HepG2 (cell line): ENCODE measurements at regions not wholly inside any gene's neighbourhood (a gene's known extent, or its start where the extent isn't known, plus 50 kb on each side); places are given as distances from the start of the nearest gene placed in this dataset.
A peak's percentile ranks its signal among the peaks of the same experiment; 100 is the strongest.

Source experiments
- ATAC-seq: fragments of 200-7000 bp; cut with Tn5 transposase; 3 replicates; pipeline ENCODE4 v1.9.1; 2020; ENCODE audit warnings: mild to moderate bottlenecking, moderate library complexity
- BruUV-seq: library from RNA; stranded (reverse); fragments of 400-500 nt; replicated peaks from 2 replicates; lab custom pipeline; 2021; lab: Mats Ljungman, UMichigan
- CTCF ChIA-PET: fragments of 300-600 bp; formaldehyde crosslinking; extraction: SDS; loops from one replicate; lab custom pipeline; 2021; ENCODE audit warnings: low total read pairs, inconsistent platforms, low intra/inter-chr PET ratio; lab: Yijun Ruan, JAX
- POLR2A ChIA-PET: fragments of 350-600 bp; sonication (Branson Sonifier 250); formaldehyde crosslinking; loops from one replicate; lab custom pipeline; 2020; ENCODE audit warnings: antibody characterized with exemption, inconsistent platforms; lab: Yijun Ruan, JAX
- DNase-seq: peaks from one replicate; pipeline ENCODE4 v3.0.0-alpha.2; 2015; ENCODE audit warnings: low spot score
- FAIRE-seq: peaks from 3 replicates; lab custom pipeline; 2011; peaks lifted over from hg19 to GRCh38; lab: Jason Lieb, UNC
- H2AFZ ChIP-seq: one replicate; pipeline ENCODE4 v1.6.1; 2011; ENCODE audit warnings: low read length, inconsistent platforms
- H3K27ac ChIP-seq: fragments of 300-600 bp; 3 replicates; pipeline ENCODE4 v1.8.0; 2011; ENCODE audit warnings: mixed run types, mild to moderate bottlenecking, mixed read lengths, low read length, inconsistent platforms; ENCODE audit not compliant: insufficient read depth; ENCODE audit errors: extremely low read length
- H3K27me3 ChIP-seq, 2 experiments: fragments of 200-600 bp in 1 of 2; 2 replicates in 1 of 2; 3 replicates in 1 of 2; pipeline versions ENCODE4 v1.6.0 to v1.8.0; 2011; ENCODE audit warnings: low read length in 2 of 2, mild to moderate bottlenecking in 2 of 2, moderate library complexity in 2 of 2, inconsistent platforms in 1 of 2; ENCODE audit not compliant: insufficient read depth in 2 of 2, control insufficient read depth in 1 of 2
- H3K36me3 ChIP-seq, 2 experiments: fragments of 200-600 bp in 1 of 2; replicated peaks in 1 of 2; 2 replicates in 1 of 2; 3 replicates in 1 of 2; pipeline versions ENCODE4 v1.5.1 to v1.8.0; 2011; ENCODE audit warnings: low read length in 2 of 2, inconsistent platforms in 1 of 2; ENCODE audit not compliant: insufficient read depth in 2 of 2, control insufficient read depth in 1 of 2
- H3K4me1 ChIP-seq: 2 replicates; pipeline ENCODE4 v1.5.1; 2012; ENCODE audit warnings: low read length, inconsistent platforms; ENCODE audit not compliant: insufficient read depth
- H3K4me2 ChIP-seq: 2 replicates; pipeline ENCODE4 v1.6.0; 2011; ENCODE audit warnings: low read depth, low read length, inconsistent platforms
- H3K4me3 ChIP-seq, 3 experiments: fragments of 200-600 bp in 1 of 3; sonication (generic), shearing (Covaris generic) in 1 of 3; replicated peaks in 1 of 3; 2 replicates each; pipeline ENCODE4 v1.5.1; 2011 to 2016; ENCODE audit warnings: low read length in 3 of 3, inconsistent platforms in 2 of 3, low read depth in 2 of 3, mild to moderate bottlenecking in 2 of 3, control low read depth in 1 of 3, mixed read lengths in 1 of 3; ENCODE audit not compliant: insufficient read depth in 1 of 3
- H3K79me2 ChIP-seq: one replicate; pipeline ENCODE4 v1.6.1; 2011; ENCODE audit warnings: low read length, inconsistent platforms; ENCODE audit not compliant: insufficient read depth
- H3K9ac ChIP-seq: 2 replicates; pipeline ENCODE4 v1.6.0; 2011; ENCODE audit warnings: mild to moderate bottlenecking, low read depth, low read length, inconsistent platforms; ENCODE audit not compliant: insufficient read depth
- H3K9me3 ChIP-seq: 2 replicates; pipeline ENCODE4 v1.5.1; 2012; ENCODE audit warnings: mild to moderate bottlenecking, low read length
- H4K20me1 ChIP-seq: 2 replicates; pipeline ENCODE4 v1.6.0; 2011; ENCODE audit warnings: inconsistent platforms, mild to moderate bottlenecking, low read length, moderate library complexity; ENCODE audit not compliant: insufficient read depth
- ARNT ChIP-seq: fragments of 450-650 bp; IDR thresholded peaks from 2 replicates; pipeline ENCODE4 v1.6.1; 2017
- HMGA1 ChIP-seq: sonication (generic); formaldehyde crosslinking; conservative IDR thresholded peaks from 2 replicates; pipeline ENCODE4 v1.4.0; 2020; ENCODE audit warnings: missing genetic modification reagents
- NCOR1 ChIP-seq: fragments of 200-600 bp; sonication (generic); IDR thresholded peaks from 2 replicates; pipeline ENCODE4 v1.7.0; 2017; ENCODE audit warnings: antibody characterized with exemption, low read length, borderline replicate concordance
- PAWR ChIP-seq: sonication (generic); formaldehyde crosslinking; IDR thresholded peaks from 2 replicates; pipeline ENCODE4 v1.4.0; 2020; ENCODE audit warnings: missing genetic modification reagents, mild to moderate bottlenecking, borderline replicate concordance
- POLR2AphosphoS2 ChIP-seq: IDR thresholded peaks from 2 replicates; pipeline ENCODE4 v1.6.1; 2011; ENCODE audit warnings: low read depth, low read length, improper control_type of control experiment
- RCOR2 ChIP-seq: IDR thresholded peaks from 2 replicates; pipeline ENCODE4 v1.6.1; 2016; ENCODE audit warnings: missing biosample characterization, missing genetic modification reagents
- REXO4 ChIP-seq: sonication (generic); formaldehyde crosslinking; IDR thresholded peaks from 2 replicates; pipeline ENCODE4 v1.8.0; 2022; ENCODE audit warnings: missing genetic modification reagents, mild to moderate bottlenecking, borderline replicate concordance
- RXRB ChIP-seq: IDR thresholded peaks from 2 replicates; pipeline ENCODE4 v1.6.1; 2016; ENCODE audit warnings: borderline replicate concordance, missing genetic modification reagents, missing compliant biosample characterization
- STAG1 ChIP-seq: sonication (generic); formaldehyde crosslinking; IDR thresholded peaks from 2 replicates; pipeline ENCODE4 v1.4.0; 2020; ENCODE audit warnings: missing genetic modification reagents
- TGIF2 ChIP-seq: IDR thresholded peaks from 2 replicates; pipeline ENCODE4 v1.6.1; 2016; ENCODE audit warnings: control low read depth, missing compliant biosample characterization
- ZBTB34 ChIP-seq: sonication (generic); formaldehyde crosslinking; IDR thresholded peaks from 2 replicates; pipeline ENCODE4 v1.8.0; 2022; ENCODE audit warnings: mild to moderate bottlenecking, missing genetic modification reagents
- ZFP82 ChIP-seq: sonication (generic); formaldehyde crosslinking; IDR thresholded peaks from 2 replicates; pipeline ENCODE4 v1.5.1; 2020; ENCODE audit warnings: mild to moderate bottlenecking, missing genetic modification reagents, borderline replicate concordance
- ZNF264 ChIP-seq: sonication (generic); formaldehyde crosslinking; IDR thresholded peaks from 2 replicates; pipeline ENCODE4 v1.4.0; 2020; ENCODE audit warnings: missing genetic modification reagents
- ZNF503 ChIP-seq: sonication (generic); formaldehyde crosslinking; IDR thresholded peaks from 2 replicates; pipeline ENCODE4 v1.4.0; 2020; ENCODE audit warnings: missing genetic modification reagents
- ZNF644 ChIP-seq: IDR thresholded peaks from 2 replicates; pipeline ENCODE4 v1.6.1; 2016; ENCODE audit warnings: low read depth
- ZNF670 ChIP-seq: sonication (generic); formaldehyde crosslinking; IDR thresholded peaks from 2 replicates; pipeline ENCODE4 v1.8.0; 2022; ENCODE audit warnings: mild to moderate bottlenecking, missing genetic modification reagents, borderline replicate concordance
- ZNF720 ChIP-seq: sonication (generic); formaldehyde crosslinking; IDR thresholded peaks from 2 replicates; pipeline ENCODE4 v1.4.0; 2020; ENCODE audit warnings: missing genetic modification reagents
- WGBS: methylation state at CpG from one replicate; pipeline ENCODE4 v1.1.6; 2017; ENCODE audit warnings: low lambda C conversion rate; 5-methylcytosine and 5-hydroxymethylcytosine counted together
- in situ Hi-C: cut with HindIII; loops from 2 replicates; pipeline ENCODE4 v1.10.0; 2017; ENCODE audit warnings: low pct_unique_long_range_greater_than_20kb; ENCODE audit not compliant: extremely low pct_ligation_motif_present
- intact Hi-C: fragments of 100-400 bp; cut with micrococcal nuclease; formaldehyde crosslinking; loops from one replicate; pipeline ENCODE4 v1.10.0; 2022; ENCODE audit not compliant: unreplicated experiment

DNA sequence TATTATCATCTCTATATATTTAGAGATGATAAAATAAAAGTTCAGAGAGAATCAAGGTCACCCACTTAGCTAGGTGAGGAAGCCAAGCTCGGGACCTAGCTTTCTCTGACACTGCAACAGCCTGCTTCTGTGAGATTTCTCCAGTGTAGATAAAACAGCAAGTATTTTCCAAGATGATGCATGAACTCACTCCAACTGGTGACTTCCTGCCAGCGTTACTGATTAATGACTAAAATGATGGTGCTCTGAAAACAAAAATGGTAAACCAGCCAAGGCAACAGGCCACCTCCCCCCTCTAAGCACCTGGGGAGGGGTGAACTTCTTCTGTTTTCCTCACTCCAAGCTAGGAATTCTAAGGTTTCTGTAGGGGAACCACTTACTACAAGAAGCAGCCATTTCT lies 510.2 kb upstream of the ID2 start:
- in situ Hi-C loops, result no loop called here
- Histone ChIP-seq H3K4me1 (peaks cover 30% of the 10 kb centered on the region), H3K27me3 (peaks cover 0 to 5% of the 10 kb centered on the region in 2 experiments; a peak in 1 of 5 replicates), H4K20me1 (no peaks in the 10 kb centered on the region), H3K4me2 (no peak overlapping the region), H2AFZ (no peak overlapping the region), H3K4me3 (no peak overlapping the region), H3K79me2 (no peaks in the 10 kb centered on the region), H3K9ac (no peak overlapping the region), H3K9me3 (no peaks in the 10 kb centered on the region), H3K27ac (no peak overlapping the region), H3K36me3 (no peaks in the 10 kb centered on the region)
- ATAC-seq (no peak), DNase-seq (no peak), FAIRE-seq (no peak)
- ChIA-PET CTCF (no interaction called here), POLR2A (interaction anchor here (1.1 kb wide), 1 partner anchor 81 kb away, joined by 3 read pairs; no protein-coding TSS in a partner anchor)
- no peak for TF ChIP-seq ZNF503 (CRISPR knock-in tag)
- no peak for TF ChIP-seq ARNT
- TF ChIP-seq ZNF644 (CRISPR knock-in tag), result 0 out of 2 replicates have a peak, but pooled peaks have one; percentile 10
- intact Hi-C loops, result no loop called here
- BruUV-seq, result no TSS peak
- WGBS, result 15% methylated on average over 2 of the region's 2 CpGs

GRCh38 chr2:8172661-8173060 lies 509.2 kb upstream of the ID2 start:
- Histone ChIP-seq H3K4me2 (no peak overlapping the region), H4K20me1 (no peaks in the 10 kb centered on the region), H3K27ac (no peak overlapping the region), H3K9me3 (no peaks in the 10 kb centered on the region), H3K27me3 (peaks cover 0 to 5% of the 10 kb centered on the region in 2 experiments; a peak in 1 of 5 replicates), H3K4me1 (peaks cover 30% of the 10 kb centered on the region), H2AFZ (no peak overlapping the region), H3K79me2 (no peaks in the 10 kb centered on the region), H3K4me3 (no peak overlapping the region), H3K9ac (no peak overlapping the region), H3K36me3 (no peaks in the 10 kb centered on the region)
- in situ Hi-C loops (no loop called here), intact Hi-C loops (no loop called here)
- FAIRE-seq (no peak), ATAC-seq (no peak), DNase-seq (no peak)
- POLR2A ChIA-PET, result no interaction called here
- WGBS, result 75% methylated on average over 17 of the region's 17 CpGs
- CTCF ChIA-PET, result no interaction called here
- BruUV-seq, result no TSS peak
- TF ChIP-seq RCOR2 (no peak), HMGA1 (CRISPR knock-in tag) (no peak), RXRB (CRISPR knock-in tag) (no peak), POLR2AphosphoS2 (no peak), STAG1 (CRISPR knock-in tag) (no peak), ZNF264 (CRISPR knock-in tag) (no peak), REXO4 (CRISPR knock-in tag) (no peak), TGIF2 (CRISPR knock-in tag) (no peak), ZNF670 (no peak), NCOR1 (no peak), PAWR (CRISPR knock-in tag) (no peak), ZFP82 (CRISPR knock-in tag) (no peak), ZBTB34 (no peak), ZNF720 (no peak)
